Stomach (tissue), 8 donors: ENCODE measurements at regions not wholly inside any gene's neighbourhood (a gene's known extent, or its start where the extent isn't known, plus 50 kb on each side); places are given as distances from the start of the nearest gene placed in this dataset.

Experiments used
- DNase-seq, 2 donors: peaks; one replicate each; pipeline versions ENCODE4 v3.0.0 to v3.0.0-alpha.2; 2013 to 2019
- H3K27ac ChIP-seq, 5 donors: fragments of 200-600 bp in 4 of 5; sonication (generic) in 4 of 5; one replicate each; pipeline ENCODE4 v1.5.1; 2013 to 2019; ENCODE audit warnings: mild to moderate bottlenecking in 1 of 5, moderate library complexity in 1 of 5
- H3K27me3 ChIP-seq, 3 donors: fragments of 200-600 bp; sonication (generic); one replicate each; pipeline ENCODE4 v1.5.1; 2017 to 2019; ENCODE audit warnings: mixed run types in 1 of 3
- H3K36me3 ChIP-seq, 4 donors: fragments of 200-600 bp; sonication (generic); 1 replicate in 3 of 4; 2 replicates in 1 of 4; pipeline ENCODE4 v1.5.1; 2016 to 2019
- H3K4me1 ChIP-seq, 4 donors: fragments of 200-600 bp; sonication (generic); one replicate each; pipeline ENCODE4 v1.5.1; 2016 to 2019
- H3K4me3 ChIP-seq, 4 donors: fragments of 200-600 bp; sonication (generic) in 3 of 4; one replicate each; pipeline ENCODE4 v1.5.1; 2016 to 2019; ENCODE audit warnings: mild to moderate bottlenecking in 1 of 4
- H3K9me3 ChIP-seq, 4 donors: fragments of 200-600 bp; sonication (generic); one replicate each; pipeline ENCODE4 v1.5.1; 2016 to 2019
- CTCF ChIP-seq, 7 experiments: fragments of 450-650 bp in 4 of 7; fragments of 200-600 bp in 3 of 7; sonication (generic) in 3 of 7; IDR thresholded peaks; one replicate each; pipeline ENCODE4 v1.5.1; 2016 to 2019; ENCODE audit warnings: antibody characterized with exemption in 7 of 7, control low read depth in 2 of 7, mild to moderate bottlenecking in 1 of 7
- EP300 ChIP-seq: sonication (generic); formaldehyde crosslinking; IDR thresholded peaks from one replicate; pipeline ENCODE4 v1.6.1; 2017; ENCODE audit warnings: antibody characterized with exemption
- POLR2A ChIP-seq, 4 donors: fragments of 450-650 bp; IDR thresholded peaks; one replicate each; pipeline ENCODE4 v1.6.1; 2016; ENCODE audit warnings: antibody characterized with exemption in 4 of 4, control low read depth in 2 of 4, mild to moderate bottlenecking in 1 of 4, moderate library complexity in 1 of 4
- POLR2AphosphoS5 ChIP-seq, 3 donors: sonication (generic); formaldehyde crosslinking; IDR thresholded peaks; one replicate each; pipeline ENCODE4 v1.6.1; 2016; ENCODE audit warnings: antibody characterized with exemption in 3 of 3
- WGBS, 5 donors: extraction: QIAGEN DNeasy Blood & Tissue Kit in 3 of 5; methylation state at CpG; one replicate each; pipeline versions ENCODE4 v1.1.5 to v1.1.7; 2013 to 2018; 5-methylcytosine and 5-hydroxymethylcytosine counted together
- intact Hi-C: fragments of 100-400 bp; cut with DNase I; formaldehyde crosslinking; loops from one replicate; pipeline ENCODE4 v1.15.1; 2023; ENCODE audit warnings: low total_unique reads
- donor health status: healthy with polysubstance abuse.
- donor health status: Bipolar disorder and iron deficiency.
- donor health status: healthy.

DNA sequence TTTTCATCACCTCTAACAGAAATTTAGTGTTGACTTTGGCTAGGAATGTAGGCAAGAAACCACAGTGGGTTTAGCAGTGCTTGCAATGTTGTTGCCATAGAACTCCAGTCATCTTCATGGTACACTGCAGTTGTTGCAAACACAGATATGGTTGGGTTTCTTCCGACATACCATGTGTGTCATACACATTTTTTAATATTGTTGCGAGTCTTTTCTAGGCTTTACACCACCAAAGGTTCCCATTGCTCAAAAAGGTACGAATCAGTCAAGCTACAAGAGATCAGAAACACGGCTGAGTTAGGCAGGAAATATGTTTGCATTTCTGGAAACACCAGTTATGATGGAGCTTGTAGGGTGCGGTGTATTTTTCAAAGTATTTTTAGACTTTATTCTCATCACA is 172.4 kb downstream of the SYK start:
- TF ChIP-seq POLR2A (IDR thresholded peaks at IDR 0.05) (no peak), EP300 (no peak), CTCF (IDR thresholded peaks at IDR 0.05) (no peak), POLR2AphosphoS5 (IDR thresholded peaks at IDR 0.05) (no peak)
- Histone ChIP-seq H3K9me3 (no peaks in the 10 kb centered on the region), H3K27me3 (no peaks in the 10 kb centered on the region), H3K27ac (no peak overlapping the region), H3K4me3 (no peak overlapping the region), H3K36me3 (no peaks in the 10 kb centered on the region), H3K4me1 (no peaks in the 10 kb centered on the region)
- intact Hi-C loops = no loop called here
- DNase-seq = no peak
- WGBS, 5 donors = 58 to 69% (median 62%) methylated on average over 5 of the region's 5 CpGs

- Histone ChIP-seq H3K4me1 (no peaks in the 10 kb centered on the region), H3K9me3 (no peaks in the 10 kb centered on the region), H3K4me3 (no peak overlapping the region), H3K36me3 (no peaks in the 10 kb centered on the region), H3K27ac (no peak overlapping the region), H3K27me3 (no peaks in the 10 kb centered on the region)
- WGBS, 5 donors = 67 to 80% (median 72%) methylated on average over 9 of the region's 9 CpGs
- no peak for TF ChIP-seq POLR2AphosphoS5 (IDR thresholded peaks at IDR 0.05)
- TF ChIP-seq EP300 = no peak
- TF ChIP-seq CTCF (IDR thresholded peaks at IDR 0.05) = no peak
- no peak for TF ChIP-seq POLR2A (IDR thresholded peaks at IDR 0.05)
- intact Hi-C loops = no loop called here
- DNase-seq = no peak
Measured at GRCh38 chr9:90974643-90975245, 173.1 kb downstream of the SYK start.

GRCh38 chr9:90975781-90976538 is 174.3 kb downstream of the SYK start:
- Histone ChIP-seq H3K4me3 (no peak overlapping the region), H3K27me3 (no peaks in the 10 kb centered on the region), H3K36me3 (no peaks in the 10 kb centered on the region), H3K9me3 (no peaks in the 10 kb centered on the region), H3K27ac (no peak overlapping the region), H3K4me1 (no peaks in the 10 kb centered on the region)
- TF ChIP-seq CTCF (IDR thresholded peaks at IDR 0.05) = no peak
- TF ChIP-seq EP300 = no peak
- no peak for TF ChIP-seq POLR2AphosphoS5 (IDR thresholded peaks at IDR 0.05)
- no peak for TF ChIP-seq POLR2A (IDR thresholded peaks at IDR 0.05)
- no peak for DNase-seq
- intact Hi-C loops = no loop called here
- WGBS, 5 donors = 85 to 90% (median 87%) methylated on average over 18 to 22 of the region's 22 CpGs

DNA sequence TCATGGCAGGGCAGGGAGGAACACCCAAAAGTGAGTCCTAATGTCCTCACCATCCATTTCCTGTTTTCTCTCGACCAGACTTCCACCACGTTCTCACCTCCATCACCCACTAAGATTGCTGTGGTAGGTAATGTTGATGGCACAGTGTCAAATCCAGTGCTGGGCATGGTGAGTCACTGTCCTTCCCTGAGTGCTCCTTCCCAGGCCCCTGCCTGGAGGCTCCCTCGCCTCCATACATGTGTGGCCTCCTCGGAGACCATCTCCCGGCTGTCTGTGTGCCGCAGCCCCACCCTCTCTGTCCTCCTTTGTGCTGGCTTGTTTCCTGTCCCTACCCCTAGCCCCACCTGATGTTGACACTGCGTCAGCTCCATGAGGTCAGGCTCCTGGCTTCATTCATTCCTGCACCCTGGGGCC is 177.5 kb downstream of the SYK start:
- Histone ChIP-seq H3K27me3 (no peaks in the 10 kb centered on the region), H3K4me1 (no peaks in the 10 kb centered on the region), H3K36me3 (no peaks in the 10 kb centered on the region), H3K4me3 (no peak overlapping the region), H3K9me3 (no peaks in the 10 kb centered on the region), H3K27ac (no peak overlapping the region)
- intact Hi-C loops = no loop called here
- TF ChIP-seq POLR2AphosphoS5 (IDR thresholded peaks at IDR 0.05) (no peak), POLR2A (IDR thresholded peaks at IDR 0.05) (no peak), EP300 (no peak)
- 62 to 73% (median 63%) methylated on average over 7 of the region's 7 CpGs for WGBS, 5 donors
- DNase-seq = no peak

GRCh38 chr9:90979639-90980038 is 178.0 kb downstream of the SYK start:
- no peak for DNase-seq
- Histone ChIP-seq H3K4me3 (no peak overlapping the region), H3K27ac (no peak overlapping the region), H3K9me3 (no peaks in the 10 kb centered on the region), H3K4me1 (no peaks in the 10 kb centered on the region), H3K27me3 (no peaks in the 10 kb centered on the region), H3K36me3 (no peaks in the 10 kb centered on the region)
- WGBS, 5 donors = 25 to 46% (median 31%) methylated on average over 4 of the region's 4 CpGs
- TF ChIP-seq POLR2AphosphoS5 (IDR thresholded peaks at IDR 0.05) (no peak), POLR2A (IDR thresholded peaks at IDR 0.05) (no peak), EP300 (no peak), CTCF (IDR thresholded peaks at IDR 0.05) (no peak)
- intact Hi-C loops = no loop called here
